ENCODE measurements at regions not wholly inside any gene's neighbourhood (a gene's known extent, or its start where the extent isn't known, plus 50 kb on each side); places are given as distances from the start of the nearest gene placed in this dataset.

DNA sequence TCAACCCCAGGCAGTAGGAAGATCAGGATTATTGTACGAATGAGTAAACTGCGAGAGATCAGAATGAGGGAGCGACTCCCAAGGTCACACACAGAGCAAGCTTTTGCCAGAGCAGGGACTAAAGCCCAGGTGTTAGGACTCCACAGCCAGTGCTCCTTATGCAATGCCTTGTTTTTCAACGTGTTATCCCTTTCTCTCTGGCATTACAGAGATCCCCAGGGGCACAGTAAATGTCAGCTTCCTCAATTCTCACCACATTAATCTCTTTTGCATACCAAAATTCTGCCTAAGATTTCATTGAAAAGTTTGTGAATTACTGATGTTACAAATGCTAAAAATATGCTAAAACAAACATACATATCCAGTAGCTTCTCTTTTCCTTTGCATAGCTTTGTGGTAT, 68.1 kb upstream of the CES5A start:
- no peaks in the 10 kb centered on the region for H3K36me3 ChIP-seq (ENCODE audit: low read length)
- H3K4me2 ChIP-seq (ENCODE audit: low read depth, low read length, poor library complexity, severe bottlenecking): no peak overlapping the region
- TF ChIP-seq EZH2phosphoT487 (conservative IDR thresholded peaks at IDR 0.05; ENCODE audit: low read length): no peak
- TF ChIP-seq, protein P1, sequence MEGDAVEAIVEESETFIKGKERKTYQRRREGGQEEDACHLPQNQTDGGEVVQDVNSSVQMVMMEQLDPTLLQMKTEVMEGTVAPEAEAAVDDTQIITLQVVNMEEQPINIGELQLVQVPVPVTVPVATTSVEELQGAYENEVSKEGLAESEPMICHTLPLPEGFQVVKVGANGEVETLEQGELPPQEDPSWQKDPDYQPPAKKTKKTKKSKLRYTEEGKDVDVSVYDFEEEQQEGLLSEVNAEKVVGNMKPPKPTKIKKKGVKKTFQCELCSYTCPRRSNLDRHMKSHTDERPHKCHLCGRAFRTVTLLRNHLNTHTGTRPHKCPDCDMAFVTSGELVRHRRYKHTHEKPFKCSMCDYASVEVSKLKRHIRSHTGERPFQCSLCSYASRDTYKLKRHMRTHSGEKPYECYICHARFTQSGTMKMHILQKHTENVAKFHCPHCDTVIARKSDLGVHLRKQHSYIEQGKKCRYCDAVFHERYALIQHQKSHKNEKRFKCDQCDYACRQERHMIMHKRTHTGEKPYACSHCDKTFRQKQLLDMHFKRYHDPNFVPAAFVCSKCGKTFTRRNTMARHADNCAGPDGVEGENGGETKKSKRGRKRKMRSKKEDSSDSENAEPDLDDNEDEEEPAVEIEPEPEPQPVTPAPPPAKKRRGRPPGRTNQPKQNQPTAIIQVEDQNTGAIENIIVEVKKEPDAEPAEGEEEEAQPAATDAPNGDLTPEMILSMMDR (IDR thresholded peaks at IDR 0.05; ENCODE audit: insufficient read depth, low read length, poor library complexity, severe bottlenecking): no peak
- H3K9me3 ChIP-seq (ENCODE audit: insufficient read depth, low read length): no peaks in the 10 kb centered on the region
- H3K27me3 ChIP-seq (ENCODE audit: low read length): no peaks in the 10 kb centered on the region
- no peak overlapping the region for H3K27ac ChIP-seq (ENCODE audit: low read depth, low read length)
- no peak overlapping the region for H3K9ac ChIP-seq (ENCODE audit: low read length)
- H3K9me2 ChIP-seq (replicated peaks; ENCODE audit: insufficient read depth, low read length): no peaks in the 10 kb centered on the region
- no peak overlapping the region for H3K4me3 ChIP-seq (ENCODE audit: insufficient read depth, low read length, poor library complexity, severe bottlenecking)
- H3F3A ChIP-seq (ENCODE audit: insufficient read depth): no peaks in the 10 kb centered on the region
- no peaks in the 10 kb centered on the region for H4K20me1 ChIP-seq (ENCODE audit: low read depth, low read length)
- no peak overlapping the region for H2AFZ ChIP-seq (ENCODE audit: low read depth, low read length, severe bottlenecking)
- H3K79me2 ChIP-seq (ENCODE audit: insufficient read depth, low read length): no peaks in the 10 kb centered on the region

DNA sequence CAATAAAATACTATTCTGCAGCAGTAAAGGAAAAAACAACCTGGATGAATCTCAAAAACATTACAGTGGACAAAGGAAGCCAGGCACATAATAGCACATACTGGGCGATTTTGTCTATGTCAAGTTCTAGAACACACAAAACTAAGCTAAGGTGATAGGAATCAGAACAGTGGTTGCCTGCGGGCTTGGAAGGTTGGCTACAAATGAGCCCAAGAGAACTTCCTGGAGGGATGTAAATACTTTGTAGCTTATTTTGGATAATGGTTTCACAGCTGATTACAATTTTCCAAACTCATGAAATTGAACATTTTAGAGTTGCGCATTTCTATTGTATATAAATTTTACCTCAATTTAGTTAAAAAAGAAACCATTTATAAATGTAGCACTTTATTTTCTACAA, 67.6 kb upstream of the CES5A start:
- H3K79me2 ChIP-seq (ENCODE audit: insufficient read depth, low read length): no peaks in the 10 kb centered on the region
- H3K27ac ChIP-seq (ENCODE audit: low read depth, low read length): no peak overlapping the region
- no peak overlapping the region for H2AFZ ChIP-seq (ENCODE audit: low read depth, low read length, severe bottlenecking)
- H3K9ac ChIP-seq (ENCODE audit: low read length): no peak overlapping the region
- H3K4me3 ChIP-seq (ENCODE audit: insufficient read depth, low read length, poor library complexity, severe bottlenecking): no peak overlapping the region
- H3K9me2 ChIP-seq (replicated peaks; ENCODE audit: insufficient read depth, low read length): no peaks in the 10 kb centered on the region
- H3K4me2 ChIP-seq (ENCODE audit: low read depth, low read length, poor library complexity, severe bottlenecking): no peak overlapping the region
- H3F3A ChIP-seq (ENCODE audit: insufficient read depth): no peaks in the 10 kb centered on the region
- TF ChIP-seq, protein P1 (IDR thresholded peaks at IDR 0.05; ENCODE audit: insufficient read depth, low read length, poor library complexity, severe bottlenecking): no peak
- TF ChIP-seq EZH2phosphoT487 (conservative IDR thresholded peaks at IDR 0.05; ENCODE audit: low read length): no peak
- no peaks in the 10 kb centered on the region for H4K20me1 ChIP-seq (ENCODE audit: low read depth, low read length)
- no peaks in the 10 kb centered on the region for H3K27me3 ChIP-seq (ENCODE audit: low read length)
- H3K9me3 ChIP-seq (ENCODE audit: insufficient read depth, low read length): no peaks in the 10 kb centered on the region
- H3K36me3 ChIP-seq (ENCODE audit: low read length): no peaks in the 10 kb centered on the region

DNA sequence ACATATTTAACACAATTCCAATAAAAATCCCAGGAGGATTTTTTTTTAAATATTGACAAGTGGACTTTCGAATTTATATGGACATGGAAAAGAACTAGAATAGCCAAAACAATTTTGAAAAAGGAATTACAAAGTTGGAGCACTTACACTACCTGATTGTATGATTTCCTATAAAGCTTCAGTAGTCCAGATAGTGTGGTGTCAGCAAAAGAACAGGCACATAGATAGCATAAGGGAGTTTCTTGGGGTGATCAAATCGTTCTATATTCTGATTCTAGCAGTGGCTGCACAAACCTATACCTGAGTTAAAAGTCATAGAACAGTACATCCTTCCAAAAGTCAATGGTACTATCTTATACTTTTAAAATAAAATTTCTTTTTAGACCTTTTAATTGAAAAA, 66.4 kb upstream of the CES5A start:
- H3K9me3 ChIP-seq (ENCODE audit: insufficient read depth, low read length): no peaks in the 10 kb centered on the region
- no peak overlapping the region for H3K9ac ChIP-seq (ENCODE audit: low read length)
- no peak for TF ChIP-seq EZH2phosphoT487 (conservative IDR thresholded peaks at IDR 0.05; ENCODE audit: low read length)
- no peaks in the 10 kb centered on the region for H3K79me2 ChIP-seq (ENCODE audit: insufficient read depth, low read length)
- no peak overlapping the region for H3K4me2 ChIP-seq (ENCODE audit: low read depth, low read length, poor library complexity, severe bottlenecking)
- no peaks in the 10 kb centered on the region for H3K36me3 ChIP-seq (ENCODE audit: low read length)
- no peak overlapping the region for H3K4me3 ChIP-seq (ENCODE audit: insufficient read depth, low read length, poor library complexity, severe bottlenecking)
- no peak overlapping the region for H2AFZ ChIP-seq (ENCODE audit: low read depth, low read length, severe bottlenecking)
- H3K9me2 ChIP-seq (replicated peaks; ENCODE audit: insufficient read depth, low read length): no peaks in the 10 kb centered on the region
- H3K27ac ChIP-seq (ENCODE audit: low read depth, low read length): no peak overlapping the region
- no peaks in the 10 kb centered on the region for H3F3A ChIP-seq (ENCODE audit: insufficient read depth)
- H4K20me1 ChIP-seq (ENCODE audit: low read depth, low read length): no peaks in the 10 kb centered on the region
- H3K27me3 ChIP-seq (ENCODE audit: low read length): no peaks in the 10 kb centered on the region

DNA sequence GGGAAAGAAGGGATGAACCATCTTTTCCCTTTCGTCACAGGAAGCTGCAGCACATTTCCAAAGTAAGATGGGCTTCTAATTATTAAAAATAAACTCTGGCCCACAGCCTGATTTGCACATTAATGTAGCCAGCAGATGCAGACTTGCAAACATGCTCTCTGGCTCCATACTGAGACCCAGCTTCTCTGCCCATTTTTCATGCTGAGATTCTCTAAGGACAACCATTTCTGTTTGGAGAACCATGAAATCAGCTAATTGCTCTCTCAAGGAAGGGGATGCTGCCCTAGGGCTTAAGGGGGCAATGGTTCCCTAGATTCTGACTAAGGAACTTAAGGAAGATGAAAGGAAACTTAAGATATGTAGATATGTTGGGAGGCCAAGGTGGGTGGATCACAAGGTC, 63.0 kb upstream of the CES5A start:
- TF ChIP-seq, protein P1 (IDR thresholded peaks at IDR 0.05; ENCODE audit: insufficient read depth, low read length, poor library complexity, severe bottlenecking): no peak
- no peak for TF ChIP-seq EZH2phosphoT487 (conservative IDR thresholded peaks at IDR 0.05; ENCODE audit: low read length)
- Histone ChIP-seq H3K9ac (ENCODE audit: low read length) (no peak overlapping the region), H3F3A (ENCODE audit: insufficient read depth) (no peaks in the 10 kb centered on the region), H3K9me2 (replicated peaks; ENCODE audit: insufficient read depth, low read length) (no peaks in the 10 kb centered on the region), H3K9me3 (ENCODE audit: insufficient read depth, low read length) (no peaks in the 10 kb centered on the region), H3K4me3 (ENCODE audit: insufficient read depth, low read length, poor library complexity, severe bottlenecking) (no peak overlapping the region), H3K79me2 (ENCODE audit: insufficient read depth, low read length) (no peaks in the 10 kb centered on the region), H4K20me1 (ENCODE audit: low read depth, low read length) (no peaks in the 10 kb centered on the region), H3K27me3 (ENCODE audit: low read length) (no peaks in the 10 kb centered on the region), H3K4me2 (ENCODE audit: low read depth, low read length, poor library complexity, severe bottlenecking) (no peak overlapping the region), H3K36me3 (ENCODE audit: low read length) (no peaks in the 10 kb centered on the region), H2AFZ (ENCODE audit: low read depth, low read length, severe bottlenecking) (no peak overlapping the region), H3K27ac (ENCODE audit: low read depth, low read length) (no peak overlapping the region)

Measured in SU-DHL-6 (cell line).